Limb (tissue), 2 donors: ENCODE measurements at regions not wholly inside any gene's neighbourhood (a gene's known extent, or its start where the extent isn't known, plus 50 kb on each side); places are given as distances from the start of the nearest gene placed in this dataset.
A peak's percentile ranks its signal among the peaks of the same experiment; 100 is the strongest.

Experiments used
- DNase-seq, 2 donors: peaks; one replicate each; pipeline ENCODE4 v3.0.0-alpha.2; 2016; ENCODE audit errors: extremely low spot score in 2 of 2

DNA sequence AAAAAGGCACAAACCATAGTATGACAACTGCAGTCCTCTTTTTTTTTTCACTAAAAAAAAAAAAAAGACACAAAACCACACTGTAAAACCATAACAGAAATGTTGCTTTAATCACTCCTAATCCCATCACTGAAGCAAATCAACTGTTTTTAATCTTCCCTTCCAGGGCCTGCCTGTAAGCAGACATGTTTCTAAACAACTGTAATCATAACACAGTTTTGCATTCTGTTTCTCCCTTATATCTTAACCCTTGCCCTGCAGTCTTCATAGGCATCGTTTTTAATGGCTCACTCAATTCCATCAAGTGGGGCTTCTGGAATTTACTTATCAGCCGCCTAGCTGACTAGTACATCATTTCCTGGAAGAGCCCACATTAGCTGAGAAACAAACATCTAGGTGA, 111.0 kb upstream of the SLC25A48 start:
- no peak for DNase-seq

DNA sequence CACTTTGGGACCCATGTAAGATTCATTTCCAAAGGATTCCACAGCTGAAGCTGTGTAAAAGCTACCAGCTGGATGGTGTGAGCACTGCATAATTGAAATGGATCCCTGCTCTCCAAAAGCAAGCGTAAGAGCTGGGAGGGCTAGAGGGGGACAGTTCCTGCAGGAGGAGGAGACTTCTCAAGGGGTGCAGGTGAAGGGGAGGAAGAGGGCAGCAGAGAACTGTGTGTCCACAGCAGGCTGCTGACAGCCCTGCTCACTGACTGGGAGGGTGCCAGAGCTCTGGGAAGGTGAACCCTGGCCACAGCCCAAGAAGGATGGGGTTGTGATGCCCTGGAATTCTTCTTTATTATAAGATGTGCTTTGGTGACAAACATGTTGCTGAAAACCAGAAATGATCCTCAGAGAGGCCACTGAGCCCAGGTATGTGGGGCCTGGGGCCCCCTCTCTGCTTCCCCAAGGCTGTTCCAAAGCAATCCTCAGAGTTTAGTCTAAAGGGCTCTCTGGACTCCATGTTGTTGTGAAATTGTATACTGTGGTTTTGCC, 112.8 kb upstream of the SLC25A48 start:
- DNase-seq, result no peak

DNA sequence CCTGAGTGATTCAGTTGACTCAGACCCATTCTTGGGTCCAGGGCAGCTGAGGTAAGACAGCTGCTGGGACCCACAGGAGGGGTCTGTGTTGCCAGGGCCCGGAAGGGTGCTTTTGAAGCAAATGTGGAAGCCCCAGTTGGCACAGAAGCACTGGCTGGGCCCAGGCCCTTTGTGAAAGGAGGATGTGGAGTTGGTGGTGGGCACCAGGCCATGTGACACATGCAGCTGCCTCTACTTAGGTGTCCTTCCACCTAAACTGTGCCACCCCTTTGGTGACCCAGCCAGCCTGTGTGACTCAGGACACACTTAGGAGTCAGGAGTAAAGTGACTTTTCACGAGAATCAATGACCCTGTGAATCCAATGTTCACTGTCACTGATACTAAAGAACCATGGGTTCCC, 114.3 kb upstream of the SLC25A48 start:
- DNase-seq, result no peak

DNA sequence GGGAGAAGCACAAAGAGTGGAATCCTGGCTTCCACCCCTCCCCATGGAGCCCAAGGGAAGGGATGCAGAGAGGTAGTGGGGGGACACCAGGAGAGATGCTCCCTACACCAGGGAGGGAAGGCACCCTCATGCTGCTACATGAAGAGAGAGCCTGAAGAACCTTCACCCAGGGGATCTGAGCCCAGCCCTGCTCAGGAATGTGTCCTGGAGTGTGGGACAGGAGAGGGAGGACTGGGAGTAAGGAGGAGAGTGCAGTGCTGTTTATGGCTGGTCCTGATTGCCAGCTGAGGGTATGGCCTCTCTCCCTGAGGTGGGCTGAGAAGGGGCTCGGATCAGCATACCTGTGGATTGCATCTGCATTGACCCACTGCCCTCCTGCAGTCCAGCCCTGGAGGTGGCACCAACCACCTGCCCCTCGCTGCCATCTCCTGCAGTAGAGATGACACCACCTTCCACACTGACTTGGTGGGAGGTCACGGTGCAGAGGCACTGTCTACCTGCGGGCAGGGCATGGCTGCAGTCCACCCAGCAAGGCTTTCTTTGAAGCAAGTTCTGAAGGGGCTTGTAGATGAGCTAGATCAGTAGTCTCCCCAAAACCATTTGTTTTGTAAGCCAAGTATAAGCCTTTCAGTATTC, 114.9 kb upstream of the SLC25A48 start:
- DNase-seq, result no peak

DNA sequence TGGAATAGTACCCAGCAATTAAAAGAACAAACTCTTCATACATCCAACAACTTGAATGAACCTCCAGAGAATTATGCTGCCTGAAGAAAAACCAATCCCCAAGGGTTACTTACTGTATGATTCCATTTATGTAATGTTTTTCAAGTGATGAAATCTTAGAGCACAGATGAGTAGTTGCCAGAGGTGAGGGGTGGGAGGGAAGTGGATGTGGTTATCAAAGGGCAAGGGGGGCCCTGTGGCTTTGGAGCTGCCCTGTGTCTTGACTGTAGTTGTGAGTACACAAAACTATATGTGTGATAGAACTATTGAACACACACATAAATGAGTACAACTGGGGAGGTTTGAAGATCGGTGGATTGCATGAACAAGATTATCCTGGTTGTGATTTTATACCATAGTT, 115.8 kb upstream of the SLC25A48 start:
- DNase-seq, result no peak

DNA sequence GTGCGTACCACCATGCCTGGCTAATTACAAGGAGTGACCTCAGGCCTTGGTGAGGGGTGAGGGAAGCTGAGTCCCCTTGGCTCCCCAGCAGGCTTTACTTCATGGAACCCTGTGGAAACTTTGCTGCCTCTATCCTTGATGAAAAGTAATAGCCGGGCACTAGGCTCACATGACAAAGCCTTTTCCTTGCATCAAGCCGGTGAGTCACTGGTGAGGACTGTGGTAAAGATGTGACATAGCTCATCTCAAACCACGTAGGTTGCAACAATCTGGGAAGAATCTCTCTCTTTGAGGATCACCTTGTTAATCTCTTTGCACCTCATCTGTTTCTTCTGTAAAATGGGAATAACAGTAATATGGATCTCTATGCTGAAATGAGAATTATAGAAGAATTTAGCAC, 116.3 kb upstream of the SLC25A48 start:
- no peak for DNase-seq

DNA sequence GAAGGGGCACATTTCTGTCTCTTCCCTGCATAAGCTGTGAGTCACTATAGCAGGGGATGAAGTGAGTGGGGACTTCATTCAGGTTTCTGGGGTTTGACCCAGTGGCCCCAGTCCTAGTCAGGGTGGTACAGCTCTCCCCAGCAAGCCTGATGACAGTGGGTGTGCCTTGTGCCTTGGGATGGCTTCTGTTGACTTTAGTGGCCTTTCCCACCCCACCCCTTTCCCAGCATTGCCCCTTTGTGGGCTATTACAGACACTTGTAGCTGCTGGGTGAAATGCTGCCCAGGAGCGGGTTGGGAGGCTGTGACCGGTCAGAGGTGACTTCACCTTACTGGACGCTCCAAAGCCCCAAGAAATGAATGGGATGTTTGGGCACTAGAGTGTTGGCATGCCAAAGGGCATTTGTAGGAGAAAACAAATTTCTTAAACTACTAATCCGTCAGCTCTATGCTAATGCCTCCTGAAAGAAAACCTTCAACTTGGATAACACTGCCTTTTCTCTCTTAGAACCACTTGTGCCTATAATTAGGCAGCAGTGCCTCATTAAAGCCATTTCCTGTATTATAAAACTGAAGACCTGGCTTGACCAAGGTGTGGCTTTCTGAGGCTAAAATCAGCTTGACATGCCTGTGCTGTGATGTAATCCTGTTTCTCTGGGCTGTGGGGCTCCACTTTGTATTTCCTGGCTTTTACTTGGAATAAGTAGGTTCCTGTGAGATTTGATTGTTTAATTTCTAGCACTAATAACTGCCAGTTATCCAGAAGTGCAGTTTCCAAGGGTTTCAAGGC, 119.0 kb upstream of the SLC25A48 start:
- DNase-seq, result no peak

DNA sequence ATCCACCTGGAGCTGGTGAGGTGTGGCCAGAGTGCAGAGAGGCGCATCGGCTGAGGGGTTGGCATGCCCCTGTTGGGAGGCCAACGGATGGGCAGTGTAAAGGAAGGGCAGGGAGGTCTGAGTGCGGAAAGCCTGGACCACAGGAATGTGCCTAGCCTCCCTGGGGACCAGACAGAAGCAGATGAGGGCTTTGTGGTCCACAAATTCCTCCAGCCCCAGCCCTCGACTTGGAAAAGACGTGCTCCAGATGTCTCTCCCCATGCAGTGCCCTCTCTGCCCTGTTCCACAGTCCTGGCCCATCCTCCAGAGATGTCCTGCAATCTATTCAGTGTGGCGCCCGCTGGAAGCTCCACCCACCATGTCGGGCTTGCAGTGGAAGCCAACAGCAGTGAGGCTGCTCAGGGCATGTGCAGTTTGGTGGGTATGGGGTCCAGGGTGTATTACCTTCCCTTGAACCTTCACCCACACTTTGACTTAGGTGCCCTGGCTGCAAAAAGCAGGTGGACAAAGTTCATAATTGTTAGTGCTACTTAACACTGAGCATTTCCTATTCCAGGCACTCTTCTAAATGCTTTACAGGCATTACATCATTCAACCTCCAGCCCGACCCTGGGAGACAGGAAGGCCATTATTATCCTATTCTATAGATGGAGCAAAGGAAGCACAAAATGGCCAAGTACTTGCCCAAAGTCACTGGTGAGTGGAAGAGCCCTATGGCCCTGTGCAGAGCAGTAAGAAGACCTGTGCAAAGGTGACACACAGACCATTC, 120.2 kb upstream of the SLC25A48 start:
- no peak for DNase-seq

DNA sequence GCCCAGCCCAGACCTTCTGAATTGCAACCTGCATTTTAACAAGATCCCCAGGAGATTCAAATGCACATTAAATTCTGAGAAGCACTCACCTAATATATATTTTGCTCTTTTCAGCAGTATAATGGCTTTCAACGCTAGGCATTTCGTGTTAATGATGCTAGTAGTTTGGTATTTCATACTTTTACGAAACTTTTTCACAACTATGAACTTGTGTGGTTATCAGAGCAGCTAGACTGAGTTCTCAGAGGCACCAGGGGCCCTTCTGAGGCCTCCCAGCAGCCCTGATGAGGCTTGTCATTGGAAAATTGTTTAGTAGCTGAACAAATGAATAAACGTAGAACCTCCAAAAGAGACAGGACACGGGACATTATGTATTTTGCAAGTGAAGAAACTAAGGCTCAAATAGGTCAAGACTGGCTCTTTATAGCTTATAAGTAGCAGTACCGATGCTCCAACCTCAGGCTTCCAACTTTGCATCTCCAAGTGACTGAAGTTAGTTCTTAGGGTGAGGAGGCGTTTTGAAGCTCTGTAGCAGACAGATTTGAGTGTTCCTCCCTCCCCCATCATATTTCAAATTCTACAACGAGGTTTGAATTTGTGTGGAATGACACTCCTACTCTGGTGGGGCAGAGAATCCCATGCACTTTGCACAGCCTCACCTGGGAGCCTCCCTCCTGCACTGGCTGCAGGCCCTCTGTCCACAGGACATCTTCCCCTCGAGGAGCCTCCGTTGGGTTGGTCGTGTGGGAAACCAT, 121.1 kb upstream of the SLC25A48 start:
- DNase-seq, result no peak

DNA sequence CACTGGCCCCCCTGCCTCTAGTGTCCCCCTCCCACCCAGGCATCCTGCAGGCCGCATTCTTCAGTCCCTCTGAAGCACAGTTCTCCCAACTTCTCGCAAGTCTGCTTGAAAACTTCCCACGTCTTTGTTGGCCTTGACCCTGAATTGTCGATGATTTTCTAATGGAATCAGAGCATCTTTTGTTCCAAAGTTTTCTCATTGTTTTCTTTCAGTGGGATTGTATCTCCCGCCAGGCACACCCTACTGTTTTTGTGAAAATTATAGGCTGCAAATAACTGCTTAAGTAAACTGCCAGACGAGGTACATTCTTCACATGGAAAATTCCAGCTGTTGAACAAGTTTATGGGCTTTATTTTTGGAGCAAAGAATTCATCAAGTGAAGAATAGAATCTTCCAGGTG, 122.6 kb upstream of the SLC25A48 start:
- DNase-seq, result no peak

DNA sequence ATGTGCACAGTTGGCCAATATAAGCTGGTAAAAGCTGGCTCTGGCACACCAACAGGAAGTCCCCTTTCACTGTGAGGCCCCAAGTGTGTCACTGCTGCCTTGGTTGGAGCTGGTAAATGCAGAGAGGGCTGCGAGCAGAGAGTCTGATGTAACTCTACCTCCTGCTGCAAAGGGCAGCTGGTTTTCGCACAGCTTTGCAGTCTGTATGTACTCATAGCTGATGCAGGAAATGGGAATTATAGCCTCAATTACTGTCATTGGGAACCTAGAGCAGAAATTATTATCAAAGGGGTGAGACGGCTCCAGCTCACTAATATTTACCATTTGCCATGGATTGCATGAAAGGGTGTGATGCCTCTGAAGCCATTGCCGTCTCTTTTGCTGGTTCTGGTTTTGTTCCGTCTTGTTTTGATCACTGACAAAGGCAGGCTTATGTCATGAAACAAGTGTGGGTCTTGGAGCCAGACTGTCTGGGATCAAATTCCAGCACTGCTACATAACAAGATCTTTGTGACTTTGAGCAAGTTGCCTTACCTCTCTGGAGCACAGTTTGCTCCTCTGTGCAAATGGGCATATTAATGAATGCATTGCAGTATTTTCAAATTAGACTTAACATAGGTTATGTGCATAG, 124.3 kb upstream of the SLC25A48 start:
- peak in 1 of 2 donors; percentile 54 for DNase-seq

DNA sequence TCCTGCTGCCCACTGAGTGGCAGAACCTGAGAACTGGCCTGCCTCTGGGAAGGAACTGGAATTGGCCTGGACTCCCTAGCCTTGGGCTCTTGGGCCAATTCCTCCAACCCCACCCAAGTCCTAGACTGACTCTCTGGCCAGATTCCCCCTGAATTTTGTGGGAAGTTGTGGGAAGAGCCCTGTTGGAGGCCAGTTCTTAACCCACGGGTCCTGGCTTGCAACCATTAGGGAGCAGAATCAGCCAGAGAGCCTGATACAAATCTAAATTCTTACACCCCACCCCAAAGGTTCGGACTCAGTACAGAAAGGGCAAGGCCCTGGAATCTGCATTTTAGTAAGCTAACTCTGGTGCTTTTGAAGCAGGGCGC, 125.3 kb upstream of the SLC25A48 start:
- DNase-seq, result no peak

DNA sequence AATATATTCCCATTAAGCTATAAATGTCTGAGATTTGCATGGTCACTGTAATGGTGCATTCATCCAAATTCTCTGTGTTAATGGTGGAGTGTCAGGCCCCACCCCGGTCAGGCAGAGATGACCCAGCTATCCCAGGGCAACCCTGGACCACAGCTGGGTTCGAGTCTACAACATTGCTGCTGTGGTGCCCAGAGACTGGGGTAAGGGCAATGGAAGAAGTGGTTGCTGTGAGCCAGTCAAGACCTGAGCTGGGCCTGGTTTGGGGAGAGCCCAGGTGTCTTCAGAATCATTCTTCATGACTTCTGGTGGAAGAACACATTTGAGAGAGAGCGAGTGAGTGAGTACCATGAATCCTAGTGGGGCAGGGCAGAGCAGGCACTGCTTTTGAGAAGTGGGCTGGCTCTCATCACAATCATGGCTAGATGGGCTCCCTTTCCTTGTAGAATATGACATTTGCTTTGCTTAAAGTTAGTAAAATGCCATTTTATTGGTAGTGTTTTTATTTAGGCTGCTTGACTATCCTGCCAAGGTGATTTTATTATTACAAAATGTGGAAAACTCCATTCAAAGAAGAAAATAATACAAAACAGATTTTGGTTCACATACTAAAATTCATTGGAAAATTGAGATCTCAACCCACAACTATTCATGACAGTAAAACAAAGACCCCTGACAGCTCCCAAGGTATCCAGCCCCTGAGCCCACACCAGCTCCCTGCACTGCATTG, 125.8 kb upstream of the SLC25A48 start:
- DNase-seq, result no peak

DNA sequence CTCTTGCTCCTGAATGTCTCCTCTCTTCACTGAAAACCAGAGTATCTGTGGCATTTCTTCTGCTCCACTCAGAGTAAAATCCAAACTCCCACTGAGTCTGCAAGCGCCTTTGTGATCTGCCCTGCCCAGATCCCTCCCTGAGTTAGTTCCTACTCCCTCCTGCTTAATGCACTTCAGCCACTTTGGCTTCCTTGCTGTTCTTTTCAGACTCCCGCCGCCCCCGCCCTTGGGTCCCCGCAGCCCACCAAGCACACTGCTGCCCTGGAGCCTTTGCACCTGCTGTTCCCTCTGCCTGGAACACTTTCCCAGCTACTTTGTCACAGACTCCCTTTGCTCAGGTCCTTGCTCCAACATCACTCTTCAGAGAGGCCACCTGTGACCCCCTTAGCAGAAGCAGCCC, 127.2 kb upstream of the SLC25A48 start:
- DNase-seq, result no peak

DNA sequence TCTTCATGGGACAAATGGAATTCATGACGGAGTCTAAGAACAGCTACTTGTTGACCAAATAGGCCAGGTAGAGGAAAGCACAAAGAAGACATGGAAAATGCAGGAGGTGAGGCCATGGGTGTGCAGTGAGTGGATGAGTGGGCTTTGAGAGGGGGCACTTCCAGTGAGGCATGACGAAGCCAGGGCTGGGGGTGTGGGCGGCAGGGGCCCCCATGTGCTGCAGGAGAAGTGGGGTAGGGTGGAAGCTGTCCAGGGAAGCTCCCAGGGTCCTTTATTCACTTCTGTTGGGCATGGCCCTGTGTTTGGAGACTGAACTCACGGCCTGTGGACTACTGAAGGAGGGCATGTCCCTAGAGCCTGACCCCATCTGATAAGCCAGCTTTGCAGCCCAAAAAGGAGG, 127.6 kb upstream of the SLC25A48 start:
- DNase-seq, result no peak

DNA sequence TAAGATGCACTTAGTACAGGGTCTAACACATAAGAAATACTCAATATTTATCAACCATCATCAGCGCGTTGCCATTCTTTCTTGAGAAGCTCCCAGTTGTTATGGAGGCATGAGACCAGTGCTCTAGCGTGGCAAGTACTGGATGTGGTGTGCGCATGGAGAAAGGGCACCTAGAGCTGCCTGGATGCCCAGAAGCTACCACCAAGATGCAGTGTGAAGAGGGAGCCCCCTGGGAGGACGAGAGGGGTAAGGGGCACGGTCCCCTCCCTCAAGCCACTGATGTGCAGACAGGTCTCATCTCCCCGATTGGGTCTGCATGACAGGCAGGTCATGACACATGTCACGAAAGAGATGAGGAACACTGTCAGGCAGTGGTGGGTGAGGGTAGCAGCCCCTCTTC, 127.7 kb upstream of the CXCL14 start:
- no peak for DNase-seq

DNA sequence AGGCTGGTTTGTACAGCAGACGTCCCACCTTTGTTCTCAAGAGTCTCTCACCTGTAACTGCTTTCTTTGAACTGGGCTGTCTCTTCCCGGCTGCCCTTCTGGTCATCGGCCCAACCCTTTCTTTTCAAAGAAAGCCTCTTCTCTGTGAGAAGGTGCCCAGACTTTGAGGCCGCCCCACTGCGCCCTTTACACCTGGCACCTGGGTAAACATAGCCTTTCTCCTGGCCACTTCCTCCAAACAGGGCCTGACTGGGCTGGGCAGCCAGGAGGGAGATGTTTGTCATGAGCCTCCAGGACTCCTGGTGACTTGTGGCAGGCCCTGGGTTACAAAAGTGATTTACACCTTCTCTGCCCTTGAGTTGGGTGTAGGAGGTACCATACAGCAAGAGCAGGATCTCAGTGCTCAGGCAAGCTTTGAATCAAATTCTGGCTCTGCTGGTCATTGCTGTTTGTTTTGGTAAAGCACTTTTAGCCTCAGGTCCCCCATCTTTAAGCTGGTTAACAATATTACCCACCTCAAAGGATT, 127.2 kb upstream of the CXCL14 start:
- no peak for DNase-seq

DNA sequence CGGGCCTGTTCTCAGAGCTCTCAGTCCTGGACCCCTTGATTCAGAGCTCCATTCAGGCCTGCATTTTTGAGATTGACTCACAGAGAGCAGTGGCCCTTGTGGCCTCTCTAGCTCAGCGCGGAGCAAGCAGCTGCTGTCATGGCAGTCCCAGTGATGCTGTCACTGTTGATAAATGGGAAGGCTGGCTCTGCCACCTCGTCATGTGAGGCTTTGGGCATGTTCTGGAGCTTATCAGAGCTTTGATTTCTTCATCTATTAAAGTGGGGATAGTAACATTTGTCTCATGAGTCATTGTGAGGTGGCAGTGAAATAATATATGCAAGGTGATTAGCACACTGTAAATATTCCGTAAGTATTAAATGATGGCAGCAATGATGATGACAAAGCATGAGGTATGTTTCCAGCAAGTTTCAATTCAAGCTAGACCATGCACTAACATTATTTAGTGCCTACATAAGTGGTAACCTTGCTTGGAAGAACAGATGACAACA, 126.4 kb upstream of the CXCL14 start:
- no peak for DNase-seq

DNA sequence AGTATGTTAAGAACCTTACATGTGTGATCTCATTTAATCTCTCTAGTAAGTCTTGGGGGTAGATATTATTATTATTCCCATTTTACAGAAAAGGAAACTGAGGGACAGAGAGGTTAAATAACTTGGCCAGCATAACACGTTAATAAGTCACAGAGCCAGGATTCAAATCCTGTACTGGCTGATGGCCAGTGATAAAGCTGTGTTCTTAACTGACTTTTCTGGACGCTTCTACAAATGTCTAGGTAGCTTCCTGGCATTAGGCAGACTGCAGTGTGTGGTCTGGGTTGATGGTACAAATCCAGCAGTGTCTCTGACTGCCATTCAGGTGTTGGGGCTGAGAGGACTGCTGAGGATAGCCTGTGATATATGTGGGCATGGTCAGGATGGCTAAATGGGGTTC, 125.8 kb upstream of the CXCL14 start:
- DNase-seq, result no peak

DNA sequence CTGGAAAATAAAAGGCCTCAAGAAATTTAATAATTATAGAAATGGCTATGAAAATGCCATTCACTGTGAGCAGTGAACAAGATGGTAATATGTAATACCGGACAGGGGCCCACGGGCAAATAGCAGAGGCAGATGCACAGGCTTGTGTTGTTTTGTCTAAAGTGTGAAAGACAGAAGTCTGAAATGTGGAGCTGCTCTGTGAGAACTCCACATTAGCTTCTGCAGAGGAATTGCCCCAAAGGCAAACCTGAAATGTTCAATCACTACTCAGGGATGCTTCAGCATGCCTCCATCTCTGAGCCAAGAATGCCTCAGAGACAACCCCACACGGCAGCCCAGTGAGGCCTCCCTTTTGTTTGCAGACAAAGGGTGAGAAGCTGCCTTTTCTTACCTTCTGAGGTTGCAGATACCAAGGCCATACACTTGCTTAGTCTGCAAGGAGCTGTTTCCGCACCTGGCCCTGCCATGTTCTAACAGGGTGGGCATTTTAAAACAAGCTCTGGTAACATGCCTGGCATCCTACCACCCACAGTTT, 124.3 kb upstream of the CXCL14 start:
- no peak for DNase-seq
